ENCODE measurements at regions not wholly inside any gene's neighbourhood (a gene's known extent, or its start where the extent isn't known, plus 50 kb on each side); places are given as distances from the start of the nearest gene placed in this dataset.
A peak's percentile ranks its signal among the peaks of the same experiment; 100 is the strongest.
"Not testable (repeated sequence)": the region's sequence is repeated elsewhere in the genome, so short reads cannot be mapped to it uniquely, and the experiment has no call there.

DNA sequence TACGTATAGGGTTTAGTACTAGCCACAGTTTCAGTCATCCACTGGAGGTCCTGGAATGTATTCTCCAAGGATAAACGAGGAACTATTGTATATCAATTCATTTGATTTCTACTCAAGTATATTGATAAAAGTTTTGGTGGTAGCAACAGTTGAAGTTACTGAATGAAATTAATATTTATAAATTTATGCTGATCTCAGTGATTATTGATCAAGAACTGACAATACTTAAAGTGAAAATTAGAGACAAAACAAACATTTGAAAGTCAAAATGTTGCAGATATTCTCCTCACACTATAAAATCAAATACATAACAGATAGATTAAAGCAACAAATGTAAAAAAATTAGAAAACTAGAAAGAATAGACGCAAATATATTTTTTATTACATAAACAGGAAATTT lies 150.9 kb upstream of the SLC35G4 start:
- DNase-seq = no peak

DNA sequence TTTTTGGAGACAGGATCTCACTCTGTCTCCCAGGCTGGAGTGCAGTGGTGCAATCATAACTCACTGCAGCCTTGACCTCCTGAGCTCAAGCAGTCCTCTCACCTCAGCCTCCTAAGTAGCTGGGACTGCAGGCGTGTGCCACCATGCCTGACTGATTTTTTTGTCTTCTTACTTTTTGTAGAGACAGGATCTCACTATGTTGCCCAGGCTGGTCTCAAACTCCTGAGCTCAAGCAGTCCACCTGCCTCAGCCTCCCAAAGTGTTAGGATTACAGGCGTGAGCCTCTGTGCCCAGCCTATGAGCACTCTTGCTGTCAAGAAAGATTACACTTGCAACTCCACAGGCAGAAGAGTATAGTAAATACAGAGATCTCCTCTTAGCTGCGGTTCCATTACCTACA lies 151.5 kb upstream of the SLC35G4 start:
- not testable (repeated sequence) for DNase-seq

DNA sequence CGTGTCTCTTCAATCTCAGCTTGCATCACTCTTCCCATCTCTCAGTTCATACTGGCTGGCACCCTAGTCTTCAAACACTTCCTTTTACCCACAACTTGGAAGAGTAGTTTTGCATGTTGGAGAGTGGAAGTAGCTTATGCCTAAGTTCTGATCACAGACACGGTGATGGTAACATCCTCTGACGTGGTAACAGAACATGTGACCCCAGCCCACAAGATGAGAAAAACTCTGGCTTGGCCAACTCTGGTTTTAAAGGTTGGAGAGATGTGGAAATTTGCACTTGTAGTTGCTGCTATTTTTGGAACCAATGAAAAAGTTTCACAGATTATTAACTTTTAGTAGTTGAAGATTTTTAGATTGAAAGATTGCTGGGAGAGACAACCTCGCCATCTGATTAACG lies 155.4 kb upstream of the SLC35G4 start:
- no peak for DNase-seq

DNA sequence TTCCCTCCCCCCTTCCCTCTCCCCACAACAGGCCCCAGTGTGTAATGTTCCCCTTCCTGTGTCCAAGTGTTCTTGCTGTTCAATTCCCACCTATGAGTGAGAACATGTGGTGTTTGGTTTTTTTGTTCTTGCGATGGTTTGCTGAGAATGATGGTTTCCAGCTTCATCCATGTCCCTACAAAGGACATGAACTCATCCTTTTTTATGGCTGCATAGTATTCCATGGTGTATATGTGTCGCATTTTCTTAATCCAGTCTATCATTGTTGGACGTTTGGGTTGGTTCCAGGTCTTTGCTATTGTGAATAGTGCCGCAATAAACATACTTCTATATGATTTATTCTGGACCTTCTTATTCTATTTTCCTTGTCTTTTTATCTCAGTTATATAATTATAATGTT lies 165.2 kb upstream of the SLC35G4 start:
- not testable (repeated sequence) for DNase-seq

DNA sequence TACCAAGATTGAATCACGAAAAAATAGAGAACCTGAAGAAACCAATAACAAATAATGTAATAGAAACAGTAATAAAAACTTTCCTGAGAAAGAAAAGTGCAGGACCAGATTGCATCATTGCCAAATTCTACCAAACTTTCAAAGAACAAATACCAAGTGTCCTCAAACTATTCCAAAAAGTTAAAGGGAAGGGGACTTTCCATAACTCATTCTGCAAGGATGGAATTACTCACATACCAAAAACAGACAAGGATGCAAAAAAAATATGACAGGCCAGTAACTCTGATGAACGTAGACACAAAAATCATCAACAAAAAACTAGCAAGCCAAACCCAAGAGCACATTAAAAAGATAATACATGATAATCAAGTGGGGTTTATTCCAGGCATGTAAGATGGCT lies 172.3 kb upstream of the SLC35G4 start:
- no peak for DNase-seq

DNA sequence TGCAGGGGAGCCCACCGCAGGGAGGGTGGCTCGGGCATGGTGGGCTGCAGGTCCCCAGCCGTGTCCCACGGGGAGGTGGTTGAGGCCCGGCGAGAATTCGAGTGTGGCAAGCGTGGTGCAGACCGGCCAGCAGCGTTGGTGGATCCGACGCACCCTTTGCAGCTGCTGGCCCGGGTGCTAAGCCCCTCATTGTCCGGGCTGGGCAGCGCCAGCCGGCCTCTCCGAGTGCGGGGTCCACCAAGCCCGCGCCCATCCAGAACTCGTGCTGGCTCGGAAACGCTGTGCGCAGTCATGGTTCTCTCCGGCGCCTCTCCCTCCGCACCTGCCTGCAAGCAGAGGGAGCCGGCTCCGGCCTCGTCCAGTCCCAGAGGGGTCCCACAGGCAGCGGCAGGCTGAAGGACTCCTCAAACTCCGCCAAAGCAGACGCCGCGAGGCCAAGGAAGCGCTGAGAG lies 177.0 kb upstream of the SLC35G4 start:
- DNase-seq = no peak

DNA sequence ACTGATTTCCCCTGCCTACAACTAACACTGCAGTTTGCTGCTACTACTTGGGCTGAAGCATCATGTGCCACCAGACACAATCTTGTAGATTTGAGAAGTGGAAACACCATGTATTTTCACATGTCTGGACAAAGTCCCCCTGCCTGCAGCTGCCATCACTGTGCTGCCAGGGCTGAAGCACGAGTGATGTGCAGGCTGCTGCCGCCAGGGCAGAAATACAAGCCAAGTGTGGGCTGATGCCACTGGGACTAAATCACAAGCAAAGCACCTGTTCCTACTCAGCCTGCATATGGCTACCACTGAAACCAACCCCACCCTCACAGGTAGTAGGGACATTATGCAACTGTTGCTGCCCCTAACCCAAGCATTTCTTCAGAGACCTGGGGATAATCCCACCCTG lies 179.5 kb upstream of the SLC35G4 start:
- no peak for DNase-seq

DNA sequence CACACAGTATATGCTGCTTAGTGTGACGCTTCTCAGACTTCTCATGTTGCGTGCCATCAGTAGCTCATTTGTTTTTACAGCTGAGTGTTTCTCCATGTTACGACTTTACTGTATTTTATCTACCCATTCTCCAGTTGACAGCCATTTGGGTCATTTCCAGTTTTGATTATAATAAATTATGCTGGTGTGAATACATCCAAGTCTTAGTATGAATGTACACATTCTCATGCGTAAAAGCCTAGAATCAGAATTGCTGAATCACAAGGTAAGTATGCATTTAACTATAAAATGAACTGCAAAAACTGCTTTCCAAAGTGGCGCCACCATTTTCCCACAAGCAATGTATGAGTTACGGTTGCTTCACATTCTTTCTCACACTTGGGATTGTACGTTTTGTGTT lies 184.2 kb upstream of the SLC35G4 start:
- no peak for DNase-seq

DNA sequence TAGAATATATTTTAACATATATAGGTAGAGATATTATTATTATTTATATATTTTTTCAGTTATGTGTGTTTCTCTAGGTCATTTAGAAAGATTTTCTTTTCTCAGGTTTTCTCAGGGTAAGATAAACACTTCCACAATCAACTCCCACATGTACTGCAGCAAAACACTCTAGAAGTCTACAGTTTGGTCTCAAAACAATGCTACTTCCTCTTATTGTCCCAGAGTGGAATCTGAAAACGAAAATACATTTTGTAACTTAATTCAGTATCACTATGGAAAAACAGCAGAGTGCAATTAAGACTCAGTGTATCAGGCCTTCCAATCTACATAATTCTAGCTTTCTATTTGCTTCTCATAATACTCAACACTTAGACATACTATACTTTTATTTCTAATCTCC lies 190.1 kb upstream of the SLC35G4 start:
- DNase-seq = no peak

DNA sequence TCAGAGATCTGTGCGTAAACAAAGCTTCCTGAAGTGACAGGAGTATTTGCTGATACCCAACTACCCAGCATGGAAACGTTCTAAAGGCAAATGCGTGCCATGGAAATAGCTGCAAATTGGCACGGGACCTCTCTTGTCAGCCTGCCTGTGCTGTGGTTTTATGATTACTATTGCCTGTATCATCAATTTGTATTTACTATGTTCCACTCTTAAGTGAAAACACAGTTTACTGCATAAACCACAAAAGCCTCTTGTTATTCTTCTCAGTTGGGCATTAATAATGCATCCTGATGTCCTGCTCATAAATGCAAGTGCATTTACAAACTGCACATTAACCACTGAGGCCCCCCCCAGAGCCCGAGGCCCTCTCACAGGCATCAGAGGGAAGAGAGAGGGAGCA lies 196.6 kb upstream of the SLC35G4 start:
- DNase-seq = no peak

DNA sequence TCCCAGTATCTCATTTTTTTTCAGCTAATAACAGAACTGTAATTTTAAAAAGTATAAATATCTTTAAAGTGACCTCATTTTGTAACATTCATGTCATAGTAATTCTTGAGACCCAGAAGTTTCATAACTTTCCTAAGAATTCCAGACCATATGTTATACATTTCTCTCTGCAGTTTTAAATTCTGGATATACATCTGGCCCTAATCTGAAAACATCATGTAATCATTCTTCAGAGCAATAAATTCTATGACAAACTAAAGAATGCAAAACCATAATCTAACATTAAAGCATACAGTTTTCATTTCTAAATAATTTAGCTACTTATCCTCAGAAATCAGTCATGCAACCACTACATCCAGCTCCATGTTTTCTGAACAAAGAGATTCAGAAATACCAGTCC lies 198.3 kb upstream of the SLC35G4 start:
- no peak for DNase-seq

DNA sequence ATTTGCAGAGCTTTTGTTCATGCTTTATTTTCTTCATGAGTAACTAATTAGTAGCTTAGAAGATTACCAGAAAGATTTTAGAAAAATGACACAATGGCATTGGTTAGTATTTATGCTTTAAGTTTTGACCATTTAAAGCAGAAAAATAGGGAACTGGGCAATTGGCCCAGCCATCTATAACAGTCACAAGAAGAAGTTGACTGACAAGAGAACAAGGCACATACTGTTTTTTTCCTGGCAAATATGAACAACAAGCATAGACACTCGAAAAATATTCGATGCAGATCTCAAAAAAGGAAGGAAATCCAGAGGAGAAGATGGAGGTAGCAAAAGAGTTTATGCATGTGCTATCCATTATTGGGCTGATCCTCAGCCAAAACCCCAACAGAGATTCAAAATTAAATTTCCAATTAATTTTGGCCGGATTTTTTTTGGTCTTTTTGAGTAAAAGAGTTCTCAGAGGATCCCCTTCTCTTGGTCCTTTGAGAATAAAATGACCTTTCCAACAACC lies 200.8 kb upstream of the SLC35G4 start:
- no peak for DNase-seq

DNA sequence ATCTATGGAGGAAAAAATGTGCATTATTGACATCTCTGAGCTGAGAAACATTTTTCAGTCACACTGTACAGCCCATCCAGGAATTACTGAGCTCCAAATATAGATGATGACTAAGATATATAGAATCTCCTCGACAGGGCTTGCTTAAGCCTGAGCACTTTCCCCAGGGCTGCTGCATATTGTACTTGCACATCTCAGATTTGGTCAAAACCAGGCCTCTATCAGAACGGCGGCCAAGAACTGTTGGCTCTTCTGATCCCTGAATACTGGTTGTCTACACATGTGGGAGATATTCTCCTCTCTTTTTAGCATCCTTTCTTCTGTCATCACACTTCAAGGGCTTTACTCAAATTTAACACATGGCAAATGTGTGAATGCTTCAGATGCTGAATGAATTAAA lies 201.5 kb upstream of the SLC35G4 start:
- no peak for DNase-seq

DNA sequence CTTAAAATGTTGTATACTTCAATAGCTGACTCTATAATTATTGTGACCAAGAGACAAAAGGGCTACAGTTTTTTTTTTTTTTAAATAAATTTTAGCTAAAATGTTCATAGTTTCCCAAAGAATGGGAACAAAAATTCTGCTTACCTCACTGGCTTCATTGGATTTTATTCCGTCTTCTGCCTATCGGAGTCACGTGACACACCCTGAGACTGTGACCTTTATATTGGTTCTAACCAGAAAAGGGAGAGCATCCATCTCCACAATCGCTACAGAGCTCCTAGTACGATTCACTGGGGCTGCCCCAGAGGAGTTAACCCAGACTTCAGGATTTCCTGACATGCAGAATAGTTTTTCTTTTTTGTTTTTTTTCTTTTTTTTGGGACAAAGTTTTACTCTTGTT lies 203.6 kb upstream of the SLC35G4 start:
- no peak for DNase-seq

DNA sequence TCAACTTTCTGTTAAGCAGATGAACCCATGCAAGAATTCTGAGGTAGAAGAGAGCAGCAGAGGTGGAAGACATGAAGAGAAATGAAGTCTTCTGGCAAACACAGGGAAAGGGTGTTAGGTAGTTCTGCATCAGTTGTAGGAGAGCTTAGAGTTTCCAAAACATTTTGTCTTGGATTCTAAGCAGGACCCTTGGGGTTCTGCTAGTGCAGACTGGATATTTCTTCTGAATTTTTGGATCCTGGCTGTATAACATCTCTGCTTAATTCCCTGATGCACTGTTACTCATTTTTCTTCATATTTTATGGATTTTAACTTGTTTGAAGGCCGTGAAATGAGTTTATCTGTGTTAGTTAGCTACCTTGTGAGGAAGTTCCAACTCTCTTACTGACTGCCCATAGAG lies 208.7 kb upstream of the SLC35G4 start:
- no peak for DNase-seq

DNA sequence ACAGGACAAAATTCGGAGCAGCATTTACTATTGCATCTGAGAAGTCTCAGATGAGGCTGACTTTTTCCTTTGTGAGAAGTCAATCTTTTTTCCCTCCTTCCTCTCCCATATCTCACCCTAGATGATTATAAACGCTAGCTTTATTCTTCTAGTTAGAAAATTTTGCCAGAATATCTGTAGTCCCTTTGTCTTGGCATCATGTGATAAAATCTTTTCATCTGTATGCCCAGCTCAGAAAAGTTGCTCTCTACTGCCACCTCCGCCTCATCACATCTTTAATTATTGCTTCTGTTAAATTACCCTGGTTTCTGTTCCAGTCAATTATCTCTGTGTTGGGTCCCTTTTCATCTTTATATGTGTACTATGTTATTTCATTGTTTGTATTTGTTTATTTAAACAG lies 210.8 kb upstream of the SLC35G4 start:
- DNase-seq = peak; percentile 27

DNA sequence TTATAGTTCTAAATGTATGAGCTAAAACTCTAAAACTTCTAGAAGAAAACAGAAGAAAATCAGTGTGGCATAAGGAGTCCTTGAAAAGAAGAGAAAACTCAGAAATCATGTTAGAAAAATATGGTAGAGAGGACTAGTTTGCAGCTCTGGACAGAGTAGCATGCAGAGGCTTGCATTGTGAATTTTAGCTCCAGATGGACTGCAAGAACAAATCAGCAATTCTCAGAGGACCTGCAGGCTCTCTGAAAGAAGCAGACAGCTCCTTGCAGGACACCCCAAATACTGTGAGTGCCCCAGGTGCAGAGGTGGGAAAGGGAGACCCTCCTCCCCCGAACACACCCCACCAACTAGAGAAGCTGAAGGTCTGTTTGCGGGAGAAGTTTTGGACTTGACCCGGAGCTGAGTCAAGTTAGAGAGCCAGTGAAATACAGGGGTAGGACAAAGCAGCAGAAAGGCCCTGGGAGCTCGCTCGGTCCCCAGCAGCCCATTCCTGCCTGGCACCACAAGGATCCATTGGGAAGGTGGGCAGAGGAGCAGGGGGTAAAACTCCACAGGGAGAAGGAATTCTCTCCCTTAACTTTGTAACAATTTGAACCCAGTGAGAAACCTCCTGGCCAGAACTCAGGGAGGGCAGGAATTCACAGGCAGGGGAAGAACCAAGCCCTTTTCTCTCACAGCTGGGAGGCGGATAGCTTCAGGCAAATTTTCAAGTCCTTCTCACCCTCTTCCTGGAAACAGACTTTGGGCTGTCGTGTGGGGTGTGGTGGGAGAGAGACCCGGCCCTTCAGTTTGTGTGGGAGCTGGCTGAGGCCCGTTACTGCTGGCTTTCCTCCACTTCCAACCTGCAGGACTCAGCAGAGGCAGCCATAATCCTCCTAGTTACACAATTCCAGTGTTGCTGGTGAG lies 216.2 kb upstream of the SLC35G4 start:
- DNase-seq = no peak

DNA sequence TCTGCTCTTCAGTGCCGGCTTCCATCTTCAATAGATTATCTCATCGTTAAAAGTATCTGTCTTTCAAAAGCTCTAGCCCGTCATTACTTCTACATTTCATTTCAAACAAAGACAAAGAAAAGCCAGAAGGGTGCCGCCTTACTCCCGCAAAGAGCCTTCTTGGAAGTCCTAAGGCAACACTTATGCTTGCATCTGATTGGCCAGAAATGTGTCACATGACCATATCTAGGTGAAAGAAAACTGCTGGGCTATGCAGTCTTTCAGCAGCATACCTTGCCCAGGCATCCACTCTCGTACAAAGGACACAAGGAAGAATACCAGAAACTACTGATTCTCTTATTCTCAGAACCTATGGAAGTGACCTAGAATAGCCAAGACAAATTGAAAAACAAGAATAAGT lies 217.1 kb upstream of the SLC35G4 start:
- DNase-seq = peak; percentile 71

DNA sequence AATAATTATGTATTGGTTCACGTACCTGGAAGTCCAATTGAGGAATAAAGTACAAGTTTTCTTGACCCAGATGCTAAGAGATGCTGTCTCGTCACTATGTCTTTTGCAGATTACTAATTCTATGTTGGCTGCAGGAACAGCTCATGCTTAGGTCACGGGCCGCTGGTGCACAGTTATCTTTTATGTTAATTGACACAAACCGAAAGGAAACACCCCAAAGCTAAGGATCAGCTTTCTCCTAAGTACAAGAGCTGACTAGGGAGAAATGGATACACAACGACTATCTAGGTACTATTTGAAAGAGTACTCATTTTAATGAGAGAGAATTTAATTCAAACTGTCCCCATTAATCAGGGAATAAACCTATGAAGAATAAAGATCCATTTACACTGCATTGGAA lies 217.7 kb upstream of the SLC35G4 start:
- DNase-seq = peak; percentile 15

DNA sequence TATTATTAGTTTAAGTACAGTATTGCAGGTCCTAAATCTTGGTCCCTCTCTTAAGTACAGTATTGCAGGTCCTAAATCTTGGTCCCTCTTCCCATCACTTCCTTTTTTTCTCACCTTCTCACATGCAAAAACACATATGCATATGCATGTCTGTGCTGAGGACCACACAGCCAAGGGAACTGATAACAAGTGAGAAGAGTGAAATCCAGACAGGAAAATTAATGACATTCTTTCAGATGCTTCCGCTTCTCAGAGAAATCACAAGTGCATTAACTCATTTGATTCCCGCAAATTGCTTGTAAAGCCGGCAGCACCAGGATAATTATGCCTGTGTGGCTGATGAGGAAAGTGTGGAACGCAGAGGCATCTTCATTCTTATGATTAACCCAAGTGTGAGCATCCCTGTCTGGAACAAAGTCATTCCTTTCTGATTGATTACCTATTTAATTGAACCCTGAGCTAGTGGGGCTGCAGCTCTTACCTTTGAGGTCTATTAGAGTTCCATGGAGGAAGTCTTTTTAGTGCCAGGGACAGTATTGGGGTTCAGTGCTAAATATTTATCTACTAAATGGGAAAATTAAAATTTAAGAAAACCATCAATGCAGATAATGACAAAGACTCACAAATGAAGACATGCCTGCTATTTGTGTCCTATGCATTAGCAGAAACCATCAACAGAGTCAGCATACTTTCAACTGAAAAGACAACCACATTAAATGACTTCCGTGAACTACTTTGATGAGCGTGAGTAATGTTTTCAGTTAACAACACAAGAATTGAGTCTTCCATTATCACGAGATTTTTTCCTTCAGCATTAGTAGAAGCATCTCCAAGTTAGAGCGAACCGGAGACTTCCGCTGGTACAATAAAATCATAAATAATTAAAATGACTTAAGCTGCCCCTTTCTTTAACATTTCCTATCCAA lies 220.4 kb upstream of the SLC35G4 start:
- no peak for DNase-seq

DNA sequence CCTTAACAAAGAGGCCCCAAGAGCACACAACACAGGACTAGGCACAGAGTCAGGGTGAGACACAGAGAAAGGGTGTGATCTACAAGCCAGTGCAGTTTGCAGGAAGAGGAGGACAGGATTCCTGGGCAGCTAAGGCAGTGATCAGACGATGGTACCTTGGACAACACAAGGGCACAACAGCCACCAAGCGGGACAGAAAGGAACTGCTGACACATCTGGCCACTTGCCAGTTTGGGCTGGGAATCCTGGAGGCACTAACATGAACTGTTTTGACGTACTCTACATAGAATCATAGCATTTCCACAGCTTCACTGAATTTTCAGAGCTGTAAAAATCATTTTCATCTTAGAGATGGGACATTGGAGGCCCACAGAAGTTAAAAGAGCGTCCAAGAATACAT lies 221.5 kb upstream of the SLC35G4 start:
- peak; percentile 91 for DNase-seq

DNA sequence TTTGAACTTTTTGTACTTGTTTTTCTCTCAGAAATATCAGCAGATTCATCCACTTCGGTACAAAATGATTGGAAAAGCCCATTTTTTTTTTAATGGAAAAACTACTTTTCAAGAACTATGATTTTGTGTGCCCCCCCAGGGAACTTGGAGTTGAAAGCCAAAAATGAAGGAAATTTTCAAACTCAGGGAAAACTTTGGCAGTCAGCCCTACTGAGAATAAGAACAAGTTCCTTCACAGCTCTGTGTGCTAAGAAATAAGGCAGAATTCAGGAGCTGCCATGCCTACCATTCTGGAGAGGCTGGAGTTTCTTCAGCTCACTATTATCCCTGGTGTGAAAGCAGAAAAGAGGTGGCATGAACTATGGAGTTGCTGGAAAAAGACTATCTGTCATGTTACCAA lies 226.0 kb upstream of the SLC35G4 start:
- no peak for DNase-seq

DNA sequence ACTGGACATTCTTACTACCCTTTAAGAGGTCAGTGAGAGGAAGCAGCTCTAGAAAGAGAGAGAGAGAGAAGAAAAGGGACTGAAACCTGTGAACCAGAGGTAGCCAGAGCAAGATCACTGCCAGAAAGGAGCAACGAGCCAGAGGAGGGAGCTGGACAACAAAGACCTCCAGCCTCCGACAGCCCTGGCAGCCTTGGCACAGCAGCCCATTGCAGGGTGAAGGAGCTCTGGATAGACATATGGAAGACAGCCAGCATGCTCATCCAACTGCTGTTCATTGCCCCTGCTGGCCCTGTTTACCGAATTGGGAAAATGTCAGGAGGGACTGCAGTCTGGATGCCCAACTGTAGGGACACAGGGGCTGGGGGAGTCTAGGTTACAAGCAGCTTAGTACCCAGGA lies 228.4 kb upstream of the SLC35G4 start:
- no peak for DNase-seq

DNA sequence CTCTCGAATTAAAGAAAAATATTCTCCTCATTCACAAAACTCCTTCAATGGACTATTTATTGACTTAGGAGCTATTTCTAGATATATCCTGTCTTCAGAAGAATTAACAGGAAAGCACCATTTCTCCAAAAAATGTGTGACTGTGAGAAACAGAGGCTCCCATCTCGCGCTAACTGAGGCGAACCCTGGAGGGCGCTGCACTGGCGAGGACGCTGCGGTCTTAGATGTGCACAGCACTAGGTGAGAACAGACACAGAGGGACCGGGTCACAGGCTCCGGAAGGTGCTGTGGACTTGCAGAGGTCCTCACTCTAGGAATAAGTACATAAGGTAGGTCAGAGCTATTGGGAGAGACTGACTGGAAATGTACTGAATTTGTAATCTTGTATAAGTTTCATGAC lies 229.7 kb upstream of the SLC35G4 start:
- DNase-seq = no peak

Measured in DMS53 (cell line).